ENCODE measurements at regions not wholly inside any gene's neighbourhood (a gene's known extent, or its start where the extent isn't known, plus 50 kb on each side); places are given as distances from the start of the nearest gene placed in this dataset.

- no peak overlapping the region for H3K4me3 ChIP-seq (IDR thresholded peaks at IDR 0.05; ENCODE audit: insufficient read depth, low read depth, low read length)
- no peak overlapping the region for H2AFZ ChIP-seq (ENCODE audit: low read depth)
- H3K79me2 ChIP-seq (ENCODE audit: insufficient read depth, low read depth) = no peaks in the 10 kb centered on the region
- H3K27ac ChIP-seq = no peak overlapping the region
- no peak overlapping the region for H3K4me2 ChIP-seq
- TF ChIP-seq CTCF (conservative IDR thresholded peaks at IDR 0.05; ENCODE audit: low read depth, low read length) = no peak
- no peak overlapping the region for H3K9ac ChIP-seq
- H3K4me1 ChIP-seq (ENCODE audit: low read depth, poor library complexity, severe bottlenecking) = no peaks in the 10 kb centered on the region
- H3K36me3 ChIP-seq (ENCODE audit: insufficient read depth) = no peaks in the 10 kb centered on the region
- H3K27me3 ChIP-seq (ENCODE audit: insufficient read depth, low read depth) = no peaks in the 10 kb centered on the region
- no peaks in the 10 kb centered on the region for H4K20me1 ChIP-seq (ENCODE audit: insufficient read depth)
These were observed 157.4 kb downstream of the SPRY1 start for GRCh38 chr4:123553733-123554637.

- Histone ChIP-seq H3K9ac (no peak overlapping the region), H4K20me1 (ENCODE audit: insufficient read depth) (no peaks in the 10 kb centered on the region), H3K27me3 (ENCODE audit: insufficient read depth, low read depth) (no peaks in the 10 kb centered on the region), H3K27ac (no peak overlapping the region), H3K36me3 (ENCODE audit: insufficient read depth) (no peaks in the 10 kb centered on the region), H3K79me2 (ENCODE audit: insufficient read depth, low read depth) (no peaks in the 10 kb centered on the region), H3K4me2 (no peak overlapping the region), H3K4me1 (ENCODE audit: low read depth, poor library complexity, severe bottlenecking) (no peaks in the 10 kb centered on the region), H3K4me3 (IDR thresholded peaks at IDR 0.05; ENCODE audit: insufficient read depth, low read depth, low read length) (no peak overlapping the region), H2AFZ (ENCODE audit: low read depth) (no peak overlapping the region)
- no peak for TF ChIP-seq CTCF (conservative IDR thresholded peaks at IDR 0.05; ENCODE audit: low read depth, low read length)
These were observed 158.2 kb downstream of the SPRY1 start for GRCh38 chr4:123554801-123555232.

GRCh38 chr4:123555233-123555806 is 158.7 kb downstream of the SPRY1 start:
- no peak for TF ChIP-seq CTCF (conservative IDR thresholded peaks at IDR 0.05; ENCODE audit: low read depth, low read length)
- H3K4me1 ChIP-seq (ENCODE audit: low read depth, poor library complexity, severe bottlenecking) = no peaks in the 10 kb centered on the region
- H4K20me1 ChIP-seq (ENCODE audit: insufficient read depth) = no peaks in the 10 kb centered on the region
- no peaks in the 10 kb centered on the region for H3K79me2 ChIP-seq (ENCODE audit: insufficient read depth, low read depth)
- no peaks in the 10 kb centered on the region for H3K27me3 ChIP-seq (ENCODE audit: insufficient read depth, low read depth)
- H3K27ac ChIP-seq = no peak overlapping the region
- H3K4me2 ChIP-seq = no peak overlapping the region
- no peaks in the 10 kb centered on the region for H3K36me3 ChIP-seq (ENCODE audit: insufficient read depth)
- no peak overlapping the region for H3K9ac ChIP-seq
- no peak overlapping the region for H3K4me3 ChIP-seq (IDR thresholded peaks at IDR 0.05; ENCODE audit: insufficient read depth, low read depth, low read length)
- no peak overlapping the region for H2AFZ ChIP-seq (ENCODE audit: low read depth)

GRCh38 chr4:123555807-123556273 is 159.2 kb downstream of the SPRY1 start:
- no peaks in the 10 kb centered on the region for H3K79me2 ChIP-seq (ENCODE audit: insufficient read depth, low read depth)
- H3K27me3 ChIP-seq (ENCODE audit: insufficient read depth, low read depth) = no peaks in the 10 kb centered on the region
- TF ChIP-seq CTCF (conservative IDR thresholded peaks at IDR 0.05; ENCODE audit: low read depth, low read length) = no peak
- no peak overlapping the region for H3K27ac ChIP-seq
- no peaks in the 10 kb centered on the region for H3K4me1 ChIP-seq (ENCODE audit: low read depth, poor library complexity, severe bottlenecking)
- no peak overlapping the region for H2AFZ ChIP-seq (ENCODE audit: low read depth)
- H3K36me3 ChIP-seq (ENCODE audit: insufficient read depth) = no peaks in the 10 kb centered on the region
- no peak overlapping the region for H3K4me3 ChIP-seq (IDR thresholded peaks at IDR 0.05; ENCODE audit: insufficient read depth, low read depth, low read length)
- no peaks in the 10 kb centered on the region for H4K20me1 ChIP-seq (ENCODE audit: insufficient read depth)
- H3K4me2 ChIP-seq = no peak overlapping the region
- H3K9ac ChIP-seq = no peak overlapping the region

Data from KMS-11 (cell line).